ENCODE measurements at regions not wholly inside any gene's neighbourhood (a gene's known extent, or its start where the extent isn't known, plus 50 kb on each side); places are given as distances from the start of the nearest gene placed in this dataset.

DNA sequence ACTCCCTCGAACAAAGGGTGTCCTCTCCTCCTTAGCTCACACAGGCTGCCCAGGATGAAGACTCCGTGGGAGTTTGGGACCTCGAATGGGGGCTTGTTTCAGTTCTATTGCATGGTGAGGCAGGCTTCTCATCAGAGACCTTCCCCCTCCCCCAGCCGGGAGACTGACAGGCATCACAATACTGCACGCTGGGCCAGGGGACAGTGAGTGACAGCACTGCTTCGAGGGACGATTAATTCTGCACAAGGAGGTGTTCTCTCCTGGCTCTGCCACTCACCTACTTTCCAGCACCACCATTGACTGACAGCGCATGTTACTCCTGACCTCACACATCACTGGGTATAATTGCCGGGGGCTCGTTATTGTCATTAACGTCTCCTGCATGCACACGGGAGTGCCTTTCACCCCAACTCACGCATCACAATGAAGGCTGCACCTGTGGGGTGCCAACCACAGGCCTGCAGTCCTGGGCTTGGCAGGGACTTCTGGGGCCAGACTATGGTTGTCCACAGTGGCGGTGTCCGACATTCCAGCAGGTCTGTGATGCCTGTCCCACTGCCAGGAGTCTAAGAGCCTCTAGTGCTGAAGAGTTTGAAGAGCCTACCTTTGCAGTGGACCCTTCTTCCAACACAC lies 412.2 kb upstream of the TSHZ3 start:
- Mint-ChIP-seq H3K4me3 (ENCODE audit: unreplicated experiment) (no peak overlapping the region), H3K27me3 (ENCODE audit: unreplicated experiment) (peaks cover 2% of the 10 kb centered on the region), H3K36me3 (ENCODE audit: low read depth, unreplicated experiment) (no peaks in the 10 kb centered on the region), H3K27ac (ENCODE audit: unreplicated experiment) (no peak overlapping the region), H3K9me3 (ENCODE audit: unreplicated experiment) (no peaks in the 10 kb centered on the region), H3K4me1 (ENCODE audit: unreplicated experiment) (no peaks in the 10 kb centered on the region)
- DNase-seq (ENCODE audit: low spot score): no peak
- TF ChIP-seq, protein P1, sequence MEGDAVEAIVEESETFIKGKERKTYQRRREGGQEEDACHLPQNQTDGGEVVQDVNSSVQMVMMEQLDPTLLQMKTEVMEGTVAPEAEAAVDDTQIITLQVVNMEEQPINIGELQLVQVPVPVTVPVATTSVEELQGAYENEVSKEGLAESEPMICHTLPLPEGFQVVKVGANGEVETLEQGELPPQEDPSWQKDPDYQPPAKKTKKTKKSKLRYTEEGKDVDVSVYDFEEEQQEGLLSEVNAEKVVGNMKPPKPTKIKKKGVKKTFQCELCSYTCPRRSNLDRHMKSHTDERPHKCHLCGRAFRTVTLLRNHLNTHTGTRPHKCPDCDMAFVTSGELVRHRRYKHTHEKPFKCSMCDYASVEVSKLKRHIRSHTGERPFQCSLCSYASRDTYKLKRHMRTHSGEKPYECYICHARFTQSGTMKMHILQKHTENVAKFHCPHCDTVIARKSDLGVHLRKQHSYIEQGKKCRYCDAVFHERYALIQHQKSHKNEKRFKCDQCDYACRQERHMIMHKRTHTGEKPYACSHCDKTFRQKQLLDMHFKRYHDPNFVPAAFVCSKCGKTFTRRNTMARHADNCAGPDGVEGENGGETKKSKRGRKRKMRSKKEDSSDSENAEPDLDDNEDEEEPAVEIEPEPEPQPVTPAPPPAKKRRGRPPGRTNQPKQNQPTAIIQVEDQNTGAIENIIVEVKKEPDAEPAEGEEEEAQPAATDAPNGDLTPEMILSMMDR (IDR thresholded peaks at IDR 0.05; ENCODE audit: unreplicated experiment): no peak

DNA sequence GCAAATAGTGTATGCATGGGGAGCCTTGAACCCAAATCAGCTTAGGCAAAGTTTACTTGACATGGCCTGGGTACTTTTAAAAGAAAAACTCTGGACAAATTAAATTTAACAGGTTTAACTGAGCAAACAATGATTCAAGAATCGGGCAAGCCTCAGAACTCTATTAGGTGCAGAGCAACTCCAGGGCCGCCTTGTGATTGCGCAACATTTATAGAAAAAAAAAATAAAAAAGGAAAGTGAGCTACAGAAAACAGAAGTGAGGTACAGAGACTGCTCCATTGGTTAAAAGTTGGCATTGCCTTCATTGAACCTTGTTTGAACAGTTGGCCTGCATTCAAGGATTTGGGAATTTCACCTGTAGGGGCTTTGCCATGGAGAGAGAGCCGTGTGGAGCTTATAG lies 421.0 kb upstream of the TSHZ3 start:
- TF ChIP-seq, protein P1 (IDR thresholded peaks at IDR 0.05; ENCODE audit: unreplicated experiment): no peak
- no peaks in the 10 kb centered on the region for H3K4me1 Mint-ChIP-seq (ENCODE audit: unreplicated experiment)
- no peak overlapping the region for H3K27ac Mint-ChIP-seq (ENCODE audit: unreplicated experiment)
- H3K36me3 Mint-ChIP-seq (ENCODE audit: low read depth, unreplicated experiment): no peaks in the 10 kb centered on the region
- no peaks in the 10 kb centered on the region for H3K27me3 Mint-ChIP-seq (ENCODE audit: unreplicated experiment)
- H3K4me3 Mint-ChIP-seq (ENCODE audit: unreplicated experiment): no peak overlapping the region
- H3K9me3 Mint-ChIP-seq (ENCODE audit: unreplicated experiment): no peaks in the 10 kb centered on the region
- DNase-seq (ENCODE audit: low spot score): no peak

DNA sequence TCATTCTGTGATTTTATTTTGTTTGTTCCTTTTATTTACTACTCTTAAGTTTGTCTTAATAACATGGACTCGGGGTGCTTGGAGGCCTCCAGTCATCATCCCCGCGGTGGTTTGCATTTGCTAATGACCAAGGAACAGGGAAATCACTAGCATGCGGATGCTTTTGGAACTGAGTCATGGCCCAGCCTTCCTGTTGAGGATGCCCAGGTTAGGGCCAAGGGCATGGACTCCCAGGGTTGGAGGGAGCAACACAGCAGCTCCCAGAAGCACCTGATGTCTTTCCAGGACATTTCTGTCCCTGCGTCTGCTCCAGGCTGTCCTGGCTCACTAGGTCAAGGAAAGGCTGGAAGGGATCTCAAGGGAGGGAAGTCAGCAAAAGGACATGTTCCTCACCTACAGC lies 423.7 kb upstream of the TSHZ3 start:
- H3K27ac Mint-ChIP-seq (ENCODE audit: unreplicated experiment): no peak overlapping the region
- no peak overlapping the region for H3K4me3 Mint-ChIP-seq (ENCODE audit: unreplicated experiment)
- H3K27me3 Mint-ChIP-seq (ENCODE audit: unreplicated experiment): no peaks in the 10 kb centered on the region
- H3K36me3 Mint-ChIP-seq (ENCODE audit: low read depth, unreplicated experiment): no peaks in the 10 kb centered on the region
- H3K9me3 Mint-ChIP-seq (ENCODE audit: unreplicated experiment): no peaks in the 10 kb centered on the region
- H3K4me1 Mint-ChIP-seq (ENCODE audit: unreplicated experiment): no peaks in the 10 kb centered on the region
- no peak for DNase-seq (ENCODE audit: low spot score)
- TF ChIP-seq, protein P1 (IDR thresholded peaks at IDR 0.05; ENCODE audit: unreplicated experiment): no peak

DNA sequence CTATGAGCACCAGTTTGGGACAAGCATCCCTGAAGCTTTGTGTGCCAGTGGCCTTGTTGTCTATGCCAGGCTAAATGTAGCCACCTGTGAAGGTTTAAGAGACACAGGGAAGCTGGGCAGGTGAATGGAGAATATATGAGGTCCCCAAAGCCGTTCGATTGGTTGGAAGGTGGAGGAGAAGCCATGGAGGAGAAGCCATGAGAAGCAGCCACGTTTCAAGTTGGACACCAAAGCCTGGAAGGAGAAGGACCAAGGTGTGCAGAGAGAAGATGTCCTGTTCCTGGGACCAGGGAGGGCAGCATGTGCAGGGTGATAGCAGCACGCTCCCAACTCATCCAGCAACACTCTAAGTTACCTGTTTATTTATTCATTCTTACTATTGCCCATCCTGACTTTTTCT lies 432.3 kb upstream of the TSHZ3 start:
- H3K4me1 Mint-ChIP-seq (ENCODE audit: unreplicated experiment): no peaks in the 10 kb centered on the region
- H3K36me3 Mint-ChIP-seq (ENCODE audit: low read depth, unreplicated experiment): no peaks in the 10 kb centered on the region
- DNase-seq (ENCODE audit: low spot score): no peak
- no peak overlapping the region for H3K27ac Mint-ChIP-seq (ENCODE audit: unreplicated experiment)
- no peak overlapping the region for H3K4me3 Mint-ChIP-seq (ENCODE audit: unreplicated experiment)
- no peaks in the 10 kb centered on the region for H3K27me3 Mint-ChIP-seq (ENCODE audit: unreplicated experiment)
- H3K9me3 Mint-ChIP-seq (ENCODE audit: unreplicated experiment): no peaks in the 10 kb centered on the region
- TF ChIP-seq, protein P1 (IDR thresholded peaks at IDR 0.05; ENCODE audit: unreplicated experiment): no peak

DNA sequence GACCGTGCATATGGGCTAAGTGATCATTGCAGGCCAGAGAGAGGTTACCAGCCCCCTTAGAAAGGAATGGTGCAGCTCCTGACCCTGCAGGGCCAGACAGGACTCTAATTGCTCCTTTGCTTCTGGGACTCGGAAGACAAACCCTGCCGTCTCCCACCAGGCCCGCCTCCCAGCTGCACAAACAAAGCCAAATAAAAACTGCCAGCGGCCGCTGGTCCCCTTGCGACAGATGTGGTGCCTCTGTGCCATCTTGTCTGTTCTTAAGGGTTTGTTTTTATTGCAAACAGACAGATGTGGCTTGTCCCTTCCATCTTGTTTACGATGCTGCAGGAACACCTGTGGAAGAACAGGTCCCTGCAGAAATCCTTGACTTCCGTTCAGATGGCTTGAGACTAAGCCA lies 434.4 kb upstream of the TSHZ3 start:
- Mint-ChIP-seq H3K27me3 (ENCODE audit: unreplicated experiment) (no peaks in the 10 kb centered on the region), H3K36me3 (ENCODE audit: low read depth, unreplicated experiment) (no peaks in the 10 kb centered on the region), H3K4me3 (ENCODE audit: unreplicated experiment) (no peak overlapping the region), H3K9me3 (ENCODE audit: unreplicated experiment) (no peaks in the 10 kb centered on the region), H3K27ac (ENCODE audit: unreplicated experiment) (no peak overlapping the region), H3K4me1 (ENCODE audit: unreplicated experiment) (no peaks in the 10 kb centered on the region)
- TF ChIP-seq, protein P1 (IDR thresholded peaks at IDR 0.05; ENCODE audit: unreplicated experiment): no peak
- no peak for DNase-seq (ENCODE audit: low spot score)

All from endothelial cell (in vitro differentiated cells).